HL-60 (cell line): ENCODE measurements at regions not wholly inside any gene's neighbourhood (a gene's known extent, or its start where the extent isn't known, plus 50 kb on each side); places are given as distances from the start of the nearest gene placed in this dataset.

Experiments used
- GABPA ChIP-seq: IDR thresholded peaks from 2 replicates; pipeline ENCODE4 v1.6.1; 2012; ENCODE audit warnings: low read depth
- POLR2AphosphoS5 ChIP-seq: IDR thresholded peaks from 2 replicates; pipeline ENCODE4 v1.6.1; 2012; ENCODE audit warnings: low read depth
- TF ChIP-seq, protein P1 (sequence below): IDR thresholded peaks from one replicate; pipeline ENCODE4 v1.5.1; 2011; ENCODE audit warnings: low read length, control low read depth, inconsistent platforms; ENCODE audit not compliant: insufficient read depth
- TF ChIP-seq, protein P2 (sequence below): IDR thresholded peaks from 2 replicates; pipeline ENCODE4 v1.6.1; 2012; ENCODE audit warnings: low read depth; ENCODE audit not compliant: insufficient replicate concordance

DNA sequence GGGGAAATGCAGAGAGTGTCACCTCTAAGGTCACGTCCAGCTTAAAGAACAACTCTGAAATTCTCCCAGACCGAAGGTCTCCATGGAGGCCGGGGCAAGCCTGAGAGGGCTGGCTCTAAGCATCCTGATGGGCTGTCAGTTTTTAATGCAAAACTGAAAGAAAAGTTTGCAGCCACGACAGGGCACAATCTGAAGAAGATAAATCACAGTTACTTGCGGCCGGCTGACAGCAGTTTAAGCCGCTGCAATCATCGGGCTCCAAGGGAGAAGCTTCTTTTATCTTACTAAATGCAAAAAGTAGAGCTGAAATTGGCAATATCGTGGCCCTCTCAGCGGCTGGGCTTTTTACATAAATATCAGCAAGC is 168.8 kb downstream of the CYLD start:
- TF ChIP-seq, protein P1, sequence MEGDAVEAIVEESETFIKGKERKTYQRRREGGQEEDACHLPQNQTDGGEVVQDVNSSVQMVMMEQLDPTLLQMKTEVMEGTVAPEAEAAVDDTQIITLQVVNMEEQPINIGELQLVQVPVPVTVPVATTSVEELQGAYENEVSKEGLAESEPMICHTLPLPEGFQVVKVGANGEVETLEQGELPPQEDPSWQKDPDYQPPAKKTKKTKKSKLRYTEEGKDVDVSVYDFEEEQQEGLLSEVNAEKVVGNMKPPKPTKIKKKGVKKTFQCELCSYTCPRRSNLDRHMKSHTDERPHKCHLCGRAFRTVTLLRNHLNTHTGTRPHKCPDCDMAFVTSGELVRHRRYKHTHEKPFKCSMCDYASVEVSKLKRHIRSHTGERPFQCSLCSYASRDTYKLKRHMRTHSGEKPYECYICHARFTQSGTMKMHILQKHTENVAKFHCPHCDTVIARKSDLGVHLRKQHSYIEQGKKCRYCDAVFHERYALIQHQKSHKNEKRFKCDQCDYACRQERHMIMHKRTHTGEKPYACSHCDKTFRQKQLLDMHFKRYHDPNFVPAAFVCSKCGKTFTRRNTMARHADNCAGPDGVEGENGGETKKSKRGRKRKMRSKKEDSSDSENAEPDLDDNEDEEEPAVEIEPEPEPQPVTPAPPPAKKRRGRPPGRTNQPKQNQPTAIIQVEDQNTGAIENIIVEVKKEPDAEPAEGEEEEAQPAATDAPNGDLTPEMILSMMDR = no peak
- TF ChIP-seq GABPA (no peak), POLR2AphosphoS5 (no peak)
- TF ChIP-seq, protein P2, sequence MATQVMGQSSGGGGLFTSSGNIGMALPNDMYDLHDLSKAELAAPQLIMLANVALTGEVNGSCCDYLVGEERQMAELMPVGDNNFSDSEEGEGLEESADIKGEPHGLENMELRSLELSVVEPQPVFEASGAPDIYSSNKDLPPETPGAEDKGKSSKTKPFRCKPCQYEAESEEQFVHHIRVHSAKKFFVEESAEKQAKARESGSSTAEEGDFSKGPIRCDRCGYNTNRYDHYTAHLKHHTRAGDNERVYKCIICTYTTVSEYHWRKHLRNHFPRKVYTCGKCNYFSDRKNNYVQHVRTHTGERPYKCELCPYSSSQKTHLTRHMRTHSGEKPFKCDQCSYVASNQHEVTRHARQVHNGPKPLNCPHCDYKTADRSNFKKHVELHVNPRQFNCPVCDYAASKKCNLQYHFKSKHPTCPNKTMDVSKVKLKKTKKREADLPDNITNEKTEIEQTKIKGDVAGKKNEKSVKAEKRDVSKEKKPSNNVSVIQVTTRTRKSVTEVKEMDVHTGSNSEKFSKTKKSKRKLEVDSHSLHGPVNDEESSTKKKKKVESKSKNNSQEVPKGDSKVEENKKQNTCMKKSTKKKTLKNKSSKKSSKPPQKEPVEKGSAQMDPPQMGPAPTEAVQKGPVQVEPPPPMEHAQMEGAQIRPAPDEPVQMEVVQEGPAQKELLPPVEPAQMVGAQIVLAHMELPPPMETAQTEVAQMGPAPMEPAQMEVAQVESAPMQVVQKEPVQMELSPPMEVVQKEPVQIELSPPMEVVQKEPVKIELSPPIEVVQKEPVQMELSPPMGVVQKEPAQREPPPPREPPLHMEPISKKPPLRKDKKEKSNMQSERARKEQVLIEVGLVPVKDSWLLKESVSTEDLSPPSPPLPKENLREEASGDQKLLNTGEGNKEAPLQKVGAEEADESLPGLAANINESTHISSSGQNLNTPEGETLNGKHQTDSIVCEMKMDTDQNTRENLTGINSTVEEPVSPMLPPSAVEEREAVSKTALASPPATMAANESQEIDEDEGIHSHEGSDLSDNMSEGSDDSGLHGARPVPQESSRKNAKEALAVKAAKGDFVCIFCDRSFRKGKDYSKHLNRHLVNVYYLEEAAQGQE = no peak
